NAMALWA (cell line): ENCODE measurements at regions not wholly inside any gene's neighbourhood (a gene's known extent, or its start where the extent isn't known, plus 50 kb on each side); places are given as distances from the start of the nearest gene placed in this dataset.
"Not testable (repeated sequence)": the region's sequence is repeated elsewhere in the genome, so short reads cannot be mapped to it uniquely, and the experiment has no call there.

ENCODE experiments used
- DNase-seq: peaks from one replicate; pipeline ENCODE4 v3.0.0-alpha.2; 2015; ENCODE audit warnings: low spot score

DNA sequence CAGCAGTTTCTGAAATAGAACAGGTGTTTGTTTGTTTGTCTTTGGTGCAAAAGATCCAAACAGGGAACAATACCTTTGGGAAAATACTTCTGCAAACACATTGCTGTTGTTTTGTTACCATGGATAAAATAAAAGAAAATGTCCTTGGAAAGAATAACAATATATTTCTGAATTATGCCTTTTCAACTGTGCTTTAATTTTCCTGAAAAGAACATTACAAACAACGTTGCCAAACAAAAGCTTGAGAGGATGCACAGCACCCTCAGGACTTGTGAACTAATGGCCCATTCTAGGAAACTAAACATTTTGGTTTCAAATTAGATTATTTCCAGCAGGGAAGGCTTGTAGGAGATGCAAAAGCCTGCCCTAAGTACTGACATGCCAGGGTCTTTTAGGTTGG is 967.2 kb downstream of the TLE4 start:
- no peak for DNase-seq

- DNase-seq = no peak
Observed at GRCh38 chr9:80522465-80522864, 950.7 kb downstream of the TLE4 start.

DNA sequence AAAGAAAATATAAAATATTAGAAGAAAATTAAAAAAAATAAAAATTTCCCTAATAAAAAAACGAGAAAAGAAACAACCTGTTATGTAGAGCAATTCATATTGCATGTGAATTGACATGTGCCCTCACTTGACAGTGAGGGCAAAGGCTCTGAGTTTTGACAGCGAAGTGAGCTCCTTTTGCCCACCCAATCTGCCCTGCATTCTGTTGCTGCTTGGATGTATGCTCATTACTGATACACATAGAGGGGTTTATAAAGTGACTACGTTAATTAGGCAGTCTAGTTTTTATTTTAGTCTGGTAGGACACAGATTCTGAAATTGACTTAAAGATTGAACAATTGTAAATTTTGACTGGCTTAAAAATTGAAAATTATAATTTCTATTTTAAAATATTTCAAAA is 949.4 kb downstream of the TLE4 start:
- no peak for DNase-seq

- no peak for DNase-seq
Observed at GRCh38 chr9:80520231-80520630, 948.5 kb downstream of the TLE4 start.

DNA sequence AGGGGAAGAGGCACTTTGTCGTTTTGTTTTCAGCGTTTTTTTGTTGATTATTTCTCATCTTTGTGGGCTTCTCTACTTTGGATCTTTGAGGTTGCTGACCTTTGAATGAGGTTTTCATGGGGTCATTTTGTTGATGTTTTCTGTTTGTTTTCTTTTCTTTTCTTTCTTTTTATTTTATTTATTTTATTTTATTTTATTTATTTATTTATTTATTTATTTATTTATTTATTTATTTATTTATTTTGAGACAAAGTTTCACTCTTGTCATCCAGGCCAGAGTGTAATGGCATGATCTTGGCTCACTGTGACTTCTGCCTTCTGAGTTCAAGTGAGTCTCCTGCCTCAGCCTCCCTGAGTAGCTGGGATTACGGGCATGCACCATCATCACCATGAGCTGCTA is 946.7 kb downstream of the TLE4 start:
- DNase-seq = no peak

- no peak for DNase-seq
Observed at GRCh38 chr9:80516679-80517078, 944.9 kb downstream of the TLE4 start.

GRCh38 chr9:80509358-80509757 is 937.6 kb downstream of the TLE4 start:
- DNase-seq = no peak

DNA sequence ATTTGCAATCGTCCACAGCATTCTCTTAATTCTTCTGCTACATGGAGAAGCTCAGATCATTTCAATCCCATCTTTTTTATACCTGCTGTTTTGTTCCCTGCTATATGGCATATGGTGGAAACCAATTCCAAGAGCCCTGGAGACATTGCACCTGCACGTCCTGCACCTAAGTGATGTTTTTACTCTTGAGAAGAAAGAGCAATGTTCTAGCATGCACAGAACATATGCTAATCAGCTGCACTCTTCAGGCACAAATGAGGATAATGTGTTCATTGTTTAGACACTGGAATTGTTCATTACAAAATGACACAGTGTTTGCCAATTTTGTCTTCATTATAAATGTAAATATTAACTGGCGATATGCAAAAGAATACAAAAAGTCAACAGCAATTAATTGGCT is 935.8 kb downstream of the TLE4 start:
- no peak for DNase-seq

- no peak for DNase-seq
Observed at GRCh38 chr9:80504601-80505230, 933.0 kb downstream of the TLE4 start.

- DNase-seq = no peak
Observed at GRCh38 chr9:80503671-80504281, 932.0 kb downstream of the TLE4 start.

- DNase-seq = no peak
Observed at GRCh38 chr9:80502306-80502705, 930.5 kb downstream of the TLE4 start.

- no peak for DNase-seq
Observed at GRCh38 chr9:80501635-80502034, 929.9 kb downstream of the TLE4 start.

GRCh38 chr9:80500300-80500699 is 928.5 kb downstream of the TLE4 start:
- no peak for DNase-seq

DNA sequence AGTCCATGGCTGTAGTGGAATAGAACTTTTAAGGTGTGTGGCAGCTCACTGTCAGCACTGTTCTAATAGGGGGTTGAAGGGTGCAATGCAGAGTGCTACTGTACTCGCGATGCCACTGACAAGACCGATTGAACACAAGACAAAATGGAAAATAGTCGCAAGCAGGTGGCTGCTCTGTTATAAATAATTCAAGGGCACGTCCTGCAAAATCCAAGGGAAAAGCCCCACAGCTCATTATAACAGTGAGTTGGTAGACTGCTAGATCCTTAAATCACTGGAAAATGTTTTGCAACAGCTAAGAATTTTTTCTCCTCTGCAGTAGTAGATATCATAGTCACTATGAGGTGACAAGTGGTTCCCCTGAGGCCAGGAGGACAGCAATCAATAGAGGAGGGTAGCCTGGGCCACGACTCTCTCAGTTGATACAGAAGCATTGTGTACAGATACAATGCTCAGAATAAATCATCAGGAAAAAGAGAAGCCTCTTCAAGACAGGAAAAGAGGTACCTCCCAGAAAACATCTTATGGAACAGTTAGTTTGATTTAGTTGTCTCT is 926.3 kb downstream of the TLE4 start:
- DNase-seq = no peak

- DNase-seq = no peak
Observed at GRCh38 chr9:80496901-80497556, 925.3 kb downstream of the TLE4 start.

GRCh38 chr9:80493258-80493657 is 921.5 kb downstream of the TLE4 start:
- no peak for DNase-seq

GRCh38 chr9:80492221-80492620 is 920.5 kb downstream of the TLE4 start:
- DNase-seq = no peak

DNA sequence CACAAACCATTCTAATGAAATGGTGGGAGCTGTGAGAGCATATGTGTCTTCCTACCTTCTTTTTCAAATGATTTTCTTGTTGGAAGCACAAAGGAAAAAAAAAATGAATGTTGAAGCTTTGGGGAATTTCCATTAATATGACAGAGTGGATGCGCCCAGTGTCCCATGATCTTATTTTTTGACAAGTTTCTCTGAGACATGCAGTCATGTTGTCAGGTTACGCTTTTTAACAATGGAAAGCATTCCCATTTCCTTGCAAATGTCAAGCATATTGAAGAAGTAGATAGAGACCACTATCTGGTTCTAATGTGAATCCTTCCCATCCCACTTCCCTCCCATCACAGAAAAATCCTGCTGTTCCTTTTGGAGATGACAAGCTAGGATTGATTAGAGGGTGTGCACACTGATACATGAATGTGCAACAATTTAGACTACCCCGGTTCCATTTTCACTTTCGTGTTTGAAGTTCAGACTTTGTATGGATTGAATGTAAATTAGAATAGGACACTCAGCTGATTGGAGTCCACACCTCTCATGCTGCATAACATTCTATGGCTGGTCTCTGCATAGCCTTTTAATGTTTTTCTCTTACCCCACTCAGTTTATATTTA is 919.4 kb downstream of the TLE4 start:
- no peak for DNase-seq

- no peak for DNase-seq
Observed at GRCh38 chr9:80489329-80489728, 917.6 kb downstream of the TLE4 start.

GRCh38 chr9:80485420-80486250 is 913.9 kb downstream of the TLE4 start:
- no peak for DNase-seq

DNA sequence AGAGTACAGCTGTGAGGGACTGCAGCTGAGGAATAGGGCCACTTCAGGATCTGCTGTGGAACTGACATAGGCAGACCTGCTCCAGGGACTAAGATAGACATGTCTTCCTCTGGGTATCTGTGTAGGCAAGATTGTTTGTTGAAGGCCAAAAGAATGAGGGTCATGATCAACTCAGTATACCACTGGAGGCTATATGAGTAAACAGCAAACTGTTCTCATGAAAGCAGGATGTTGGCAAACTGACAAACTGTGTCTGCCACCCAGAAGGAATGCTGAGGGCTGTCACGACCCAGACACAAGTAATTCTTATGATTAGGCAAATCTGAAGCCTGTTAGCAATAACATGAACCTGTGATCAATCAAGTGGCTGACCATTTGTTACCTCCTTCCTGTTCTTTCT is 910.5 kb downstream of the TLE4 start:
- DNase-seq = not testable (repeated sequence)

- no peak for DNase-seq
Observed at GRCh38 chr9:80467632-80468031, 895.9 kb downstream of the TLE4 start.
